ENCODE measurements at regions not wholly inside any gene's neighbourhood (a gene's known extent, or its start where the extent isn't known, plus 50 kb on each side); places are given as distances from the start of the nearest gene placed in this dataset.

- Histone ChIP-seq H3K36me3 (replicated peaks in 1 of 2; ENCODE audit: control insufficient read depth in 1 of 2, insufficient read depth in 2 of 2, low read length in 2 of 2) (no peaks in the 10 kb centered on the region), H3K4me2 (ENCODE audit: low read depth, low read length) (no peak overlapping the region), H3K4me3 (replicated peaks in 1 of 3; ENCODE audit: insufficient read depth in 1 of 3, low read depth in 2 of 3, low read length in 3 of 3) (no peak overlapping the region), H3K9me3 (ENCODE audit: low read length) (peaks cover 70% of the 10 kb centered on the region), H3K27me3 (ENCODE audit: control insufficient read depth in 1 of 2, insufficient read depth in 2 of 2, low read length in 2 of 2) (no peaks in the 10 kb centered on the region), H3K27ac (ENCODE audit: extremely low read length, insufficient read depth, low read length) (no peak overlapping the region), H3K79me2 (ENCODE audit: insufficient read depth, low read length) (no peaks in the 10 kb centered on the region), H2AFZ (ENCODE audit: low read length) (no peak overlapping the region), H3K4me1 (ENCODE audit: insufficient read depth, low read length) (no peaks in the 10 kb centered on the region), H4K20me1 (ENCODE audit: insufficient read depth, low read length) (no peaks in the 10 kb centered on the region), H3K9ac (ENCODE audit: insufficient read depth, low read depth, low read length) (no peak overlapping the region)
- POLR2A ChIA-PET, result no interaction called here
- WGBS (ENCODE audit: low lambda C conversion rate), result 25% methylated on average over 2 of the region's 3 CpGs
- ATAC-seq (no peak), DNase-seq (ENCODE audit: low spot score) (no peak), FAIRE-seq (no peak)
- BruUV-seq (replicated peaks), result no TSS peak
- intact Hi-C loops (cut with micrococcal nuclease; ENCODE audit: unreplicated experiment), result no loop called here
- in situ Hi-C loops (cut with HindIII; ENCODE audit: extremely low pct_ligation_motif_present, low pct_unique_long_range_greater_than_20kb), result no loop called here
- CTCF ChIA-PET (ENCODE audit: low intra/inter-chr PET ratio, low total read pairs), result no interaction called here
- TF ChIP-seq ZNF747 (CRISPR knock-in tag; IDR thresholded peaks at IDR 0.05; ENCODE audit: borderline replicate concordance) (no peak), ZNF639 (CRISPR knock-in tag; conservative IDR thresholded peaks at IDR 0.05) (no peak), CREB3 (CRISPR knock-in tag; IDR thresholded peaks at IDR 0.05) (no peak), RAD51 (IDR thresholded peaks at IDR 0.05; ENCODE audit: borderline replicate concordance) (no peak), DRAP1 (CRISPR knock-in tag; IDR thresholded peaks at IDR 0.05) (no peak), ZNF264 (CRISPR knock-in tag; IDR thresholded peaks at IDR 0.05) (no peak), ZMYM4 (CRISPR knock-in tag; IDR thresholded peaks at IDR 0.05) (no peak), PBX2 (CRISPR knock-in tag; IDR thresholded peaks at IDR 0.05) (no peak), ZNF510 (CRISPR knock-in tag; IDR thresholded peaks at IDR 0.05; ENCODE audit: low read depth) (no peak), ZNF557 (CRISPR knock-in tag; IDR thresholded peaks at IDR 0.05) (no peak), TMF1 (CRISPR knock-in tag; IDR thresholded peaks at IDR 0.05; ENCODE audit: low read depth) (no peak), TAF15 (IDR thresholded peaks at IDR 0.05; ENCODE audit: low read depth, low read length, poor library complexity, severe bottlenecking) (no peak)
Observed at GRCh38 chr17:53630115-53630514, 192.6 kb upstream of the KIF2B start.

Data from HepG2 (cell line).